ENCODE measurements at regions not wholly inside any gene's neighbourhood (a gene's known extent, or its start where the extent isn't known, plus 50 kb on each side); places are given as distances from the start of the nearest gene placed in this dataset.

- no peak for ATAC-seq
- no peak for TF ChIP-seq SNAI2 (CRISPR knock-in tag; IDR thresholded peaks at IDR 0.05)
- no peak for TF ChIP-seq CREB5 (CRISPR knock-in tag; IDR thresholded peaks at IDR 0.05; ENCODE audit: low read depth)
- no peak for TF ChIP-seq PPARA (CRISPR knock-in tag; IDR thresholded peaks at IDR 0.05; ENCODE audit: borderline replicate concordance)
- TF ChIP-seq ZNF565 (CRISPR knock-in tag; conservative IDR thresholded peaks at IDR 0.05; ENCODE audit: low read depth) = no peak
- TF ChIP-seq GLIS3 (CRISPR knock-in tag; IDR thresholded peaks at IDR 0.05) = no peak
- no peak for TF ChIP-seq ZNF8 (CRISPR knock-in tag; IDR thresholded peaks at IDR 0.05)
- no peak for TF ChIP-seq ISL1 (CRISPR knock-in tag; IDR thresholded peaks at IDR 0.05)
- no peak for TF ChIP-seq ARNTL (CRISPR knock-in tag; IDR thresholded peaks at IDR 0.05; ENCODE audit: borderline replicate concordance, low read depth)
- TF ChIP-seq TOX (CRISPR knock-in tag; IDR thresholded peaks at IDR 0.05; ENCODE audit: borderline replicate concordance) = no peak
- no peak for TF ChIP-seq ZC3H10 (CRISPR knock-in tag; IDR thresholded peaks at IDR 0.05)
- TF ChIP-seq ZFP3 (CRISPR knock-in tag; IDR thresholded peaks at IDR 0.05) = no peak
- no peak for TF ChIP-seq POU6F1 (CRISPR knock-in tag; IDR thresholded peaks at IDR 0.05; ENCODE audit: borderline replicate concordance, low read depth)
- TF ChIP-seq ESRRG (CRISPR knock-in tag; IDR thresholded peaks at IDR 0.05) = no peak
- TF ChIP-seq CSRNP3 (CRISPR knock-in tag; IDR thresholded peaks at IDR 0.05) = no peak
Observed at GRCh38 chrX:110584083-110584482, 211.5 kb downstream of the CHRDL1 start.

- ATAC-seq = no peak
- TF ChIP-seq ZNF70 (CRISPR knock-in tag; IDR thresholded peaks at IDR 0.05) (no peak), ISL1 (CRISPR knock-in tag; IDR thresholded peaks at IDR 0.05) (no peak), PATZ1 (CRISPR knock-in tag; IDR thresholded peaks at IDR 0.05; ENCODE audit: borderline replicate concordance) (no peak), ZFP3 (CRISPR knock-in tag; IDR thresholded peaks at IDR 0.05) (no peak), CSRNP3 (CRISPR knock-in tag; IDR thresholded peaks at IDR 0.05) (no peak), POU6F1 (CRISPR knock-in tag; IDR thresholded peaks at IDR 0.05; ENCODE audit: borderline replicate concordance, low read depth) (no peak), ZC3H10 (CRISPR knock-in tag; IDR thresholded peaks at IDR 0.05) (no peak), TCF4 (CRISPR knock-in tag; IDR thresholded peaks at IDR 0.05; ENCODE audit: borderline replicate concordance) (no peak), BACH2 (CRISPR knock-in tag; IDR thresholded peaks at IDR 0.05; ENCODE audit: borderline replicate concordance) (no peak), TOX (CRISPR knock-in tag; IDR thresholded peaks at IDR 0.05; ENCODE audit: borderline replicate concordance) (no peak), SNAI2 (CRISPR knock-in tag; IDR thresholded peaks at IDR 0.05) (no peak), ESRRG (CRISPR knock-in tag; IDR thresholded peaks at IDR 0.05) (no peak), ZNF565 (CRISPR knock-in tag; conservative IDR thresholded peaks at IDR 0.05; ENCODE audit: low read depth) (no peak), ZNF8 (CRISPR knock-in tag; IDR thresholded peaks at IDR 0.05) (no peak), ARNTL (CRISPR knock-in tag; IDR thresholded peaks at IDR 0.05; ENCODE audit: borderline replicate concordance, low read depth) (no peak), OSR1 (CRISPR knock-in tag; IDR thresholded peaks at IDR 0.05) (no peak), ZFP30 (CRISPR knock-in tag; IDR thresholded peaks at IDR 0.05) (no peak), CREB5 (CRISPR knock-in tag; IDR thresholded peaks at IDR 0.05; ENCODE audit: low read depth) (no peak)
Observed at GRCh38 chrX:110588164-110588563, 207.5 kb downstream of the CHRDL1 start.
